SK-N-DZ (cell line): ENCODE measurements at regions not wholly inside any gene's neighbourhood (a gene's known extent, or its start where the extent isn't known, plus 50 kb on each side); places are given as distances from the start of the nearest gene placed in this dataset.

Experiments
- DNase-seq: peaks from one replicate; pipeline ENCODE4 v3.0.0-alpha.2; 2015; ENCODE audit warnings: low spot score

DNA sequence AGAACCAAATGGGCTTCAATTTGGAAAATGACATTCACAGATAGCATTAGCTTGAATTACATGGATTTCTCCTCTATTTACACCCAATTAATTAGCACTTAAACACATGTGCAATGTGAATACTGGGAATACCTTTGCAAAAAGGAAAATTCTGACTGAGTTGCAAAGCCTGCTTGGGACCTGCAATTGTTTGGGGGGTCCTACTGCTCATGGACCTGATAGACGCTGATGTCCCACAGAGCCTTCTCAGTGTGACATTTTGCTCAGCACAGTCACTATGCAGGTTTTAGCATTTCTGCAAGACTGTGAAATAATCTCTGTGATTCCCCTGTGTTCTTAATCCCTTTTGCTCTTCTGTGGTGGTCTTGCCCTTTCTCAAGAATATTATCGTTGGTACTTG lies 101.2 kb upstream of the PGRMC2 start:
- DNase-seq: no peak

DNA sequence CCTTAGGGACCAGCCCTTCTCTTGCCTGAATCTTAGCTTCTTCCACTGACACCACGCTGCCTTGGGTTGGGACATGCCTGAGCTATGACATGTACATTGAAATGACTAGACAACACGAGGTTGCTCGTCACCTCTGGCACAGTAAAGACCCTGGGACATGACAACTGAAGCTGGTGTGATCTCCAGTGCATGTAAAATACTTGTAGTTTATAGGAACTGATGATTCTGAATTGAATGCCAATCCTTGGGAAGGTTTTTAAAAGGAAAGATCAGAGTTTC lies 100.7 kb upstream of the PGRMC2 start:
- no peak for DNase-seq

DNA sequence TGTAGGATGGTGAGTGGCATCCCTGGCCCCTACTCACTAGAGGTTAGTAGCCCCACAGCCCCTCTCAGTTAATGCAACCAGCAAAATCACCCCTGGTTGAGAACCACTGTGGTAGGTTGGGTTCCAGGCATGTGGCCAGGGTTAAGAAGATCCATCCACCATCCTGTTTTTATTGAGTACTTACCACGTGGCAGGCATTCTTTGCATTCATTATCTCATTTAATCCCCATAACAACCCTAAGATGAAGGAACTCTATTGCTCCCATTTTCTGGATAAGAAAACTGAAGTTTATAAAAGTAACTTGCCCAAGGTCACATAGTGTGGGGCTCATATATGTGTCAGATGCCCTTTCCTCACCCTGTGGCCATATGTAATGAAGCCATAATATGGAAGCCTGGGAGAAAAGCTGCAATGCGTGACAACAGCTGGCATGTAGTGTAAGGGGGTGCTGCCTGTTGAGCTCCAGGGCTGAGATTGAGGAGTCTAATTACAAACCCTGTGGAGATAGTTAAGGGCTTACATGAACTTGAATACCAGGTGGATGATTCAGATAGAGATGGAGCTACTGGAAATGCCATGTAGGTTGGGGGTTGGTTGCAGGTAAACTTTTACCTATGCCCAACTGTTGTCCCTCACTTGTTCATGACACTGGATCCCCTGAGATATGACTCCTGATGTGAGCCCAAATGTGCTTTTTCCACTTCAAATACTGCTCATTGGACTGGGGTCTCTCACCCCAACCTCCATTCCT lies 100.2 kb upstream of the PGRMC2 start:
- DNase-seq: no peak

DNA sequence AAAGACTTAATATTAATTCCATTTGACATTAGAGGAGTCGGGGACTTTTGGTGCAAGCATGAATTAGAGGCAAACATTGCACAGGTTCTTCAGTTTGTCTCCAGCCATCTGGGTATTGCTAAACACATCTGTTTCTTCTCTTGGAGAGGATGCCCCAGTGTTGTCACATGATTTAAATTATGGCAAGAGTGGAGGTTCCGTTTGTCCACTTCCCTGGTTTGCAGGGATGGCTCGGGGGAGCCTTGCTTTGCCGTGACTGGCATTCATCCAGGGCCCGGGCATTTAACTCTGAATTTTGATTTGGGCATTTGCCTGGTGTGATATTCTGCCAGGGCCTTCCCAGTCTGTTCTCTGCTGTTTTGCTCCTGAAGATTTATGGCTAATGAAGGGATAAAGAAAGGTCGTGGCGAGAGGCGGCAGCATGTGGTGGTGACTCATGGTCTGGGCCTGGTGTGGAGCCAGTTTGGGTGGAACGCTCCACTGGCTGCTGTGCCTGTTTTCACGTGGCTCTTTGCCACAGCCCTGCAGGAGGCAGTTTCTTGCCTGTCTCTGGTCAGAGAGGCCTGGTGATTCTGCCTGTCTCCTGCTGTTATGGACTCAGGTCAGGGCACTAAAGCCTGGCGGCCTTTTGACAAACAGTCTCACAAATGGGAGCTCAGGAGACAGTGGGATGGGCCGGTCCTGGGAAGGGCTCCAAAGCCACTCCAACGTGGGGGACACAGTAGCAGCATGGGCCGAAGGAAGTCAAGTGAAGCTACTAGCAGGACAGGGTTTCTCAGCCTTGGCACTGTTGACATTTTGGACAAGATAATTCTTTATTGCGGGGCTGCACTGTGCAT lies 99.4 kb upstream of the PGRMC2 start:
- peak; percentile 51 for DNase-seq

DNA sequence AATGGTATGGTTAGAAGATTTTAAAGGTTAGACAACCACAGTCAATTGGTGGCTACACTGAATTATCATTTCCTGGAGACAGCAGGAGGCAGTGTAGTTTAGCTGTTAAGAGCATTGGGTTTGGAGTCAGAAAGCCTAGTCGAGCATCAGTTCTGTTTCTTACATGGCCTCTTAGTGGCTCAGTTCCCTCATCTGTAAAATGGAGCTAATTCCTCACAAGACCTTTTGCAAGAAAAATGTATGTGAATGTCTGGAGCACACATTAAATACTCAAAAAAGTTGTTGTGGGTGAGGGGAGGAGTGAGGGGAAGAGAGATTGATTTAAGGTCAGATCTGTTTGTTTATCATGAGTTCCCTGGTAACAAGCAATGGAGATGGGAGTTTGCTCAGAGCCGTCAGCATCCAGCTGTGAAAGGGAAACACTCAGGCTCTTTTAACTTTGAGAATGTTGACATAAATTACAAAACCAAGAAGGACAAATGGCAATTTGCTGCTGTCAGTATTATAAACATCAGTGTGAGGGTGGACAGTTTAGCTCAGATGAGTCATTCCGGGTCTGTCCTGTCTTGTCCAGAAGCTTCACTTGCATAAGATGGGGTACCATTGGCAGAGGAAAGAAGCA lies 98.2 kb upstream of the PGRMC2 start:
- no peak for DNase-seq

DNA sequence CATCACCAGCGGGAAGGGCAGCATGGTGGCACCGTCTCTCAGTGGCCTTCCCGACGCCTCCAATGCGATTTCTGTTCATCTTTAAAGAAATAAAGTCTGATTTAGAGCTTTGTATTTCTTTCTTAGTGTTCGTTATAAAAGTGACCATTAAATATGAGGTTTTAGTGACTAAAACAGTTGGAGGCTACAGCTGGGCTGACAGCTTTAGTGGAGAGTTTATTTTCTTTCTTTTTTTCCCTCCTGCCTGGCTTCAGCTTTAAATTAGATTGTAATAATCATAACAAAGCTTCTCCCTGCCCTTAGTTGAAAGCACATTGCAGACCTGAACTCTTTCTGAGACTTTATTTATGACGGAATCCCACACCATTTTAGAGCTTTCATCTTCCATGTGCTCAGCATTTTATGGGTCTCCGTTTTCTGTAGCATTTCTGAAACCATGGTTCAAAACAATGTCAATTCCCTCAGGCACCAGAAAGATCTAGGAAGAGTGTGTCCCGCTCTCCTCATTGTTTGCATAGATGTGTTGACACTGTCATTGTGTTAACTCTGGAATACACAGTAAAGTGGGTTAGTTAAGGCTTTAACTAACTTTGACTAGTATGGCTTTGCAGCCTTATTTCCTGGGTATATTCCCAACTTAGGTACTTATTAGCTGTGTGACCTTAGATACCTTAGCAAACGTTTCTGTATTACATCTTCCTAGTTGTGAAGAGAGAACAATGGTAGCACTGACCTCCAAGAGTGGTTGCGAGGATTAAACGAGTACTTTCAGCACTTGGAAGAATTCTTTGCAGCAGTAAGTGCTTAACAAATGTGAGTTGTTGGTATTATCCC lies 97.4 kb upstream of the PGRMC2 start:
- no peak for DNase-seq

DNA sequence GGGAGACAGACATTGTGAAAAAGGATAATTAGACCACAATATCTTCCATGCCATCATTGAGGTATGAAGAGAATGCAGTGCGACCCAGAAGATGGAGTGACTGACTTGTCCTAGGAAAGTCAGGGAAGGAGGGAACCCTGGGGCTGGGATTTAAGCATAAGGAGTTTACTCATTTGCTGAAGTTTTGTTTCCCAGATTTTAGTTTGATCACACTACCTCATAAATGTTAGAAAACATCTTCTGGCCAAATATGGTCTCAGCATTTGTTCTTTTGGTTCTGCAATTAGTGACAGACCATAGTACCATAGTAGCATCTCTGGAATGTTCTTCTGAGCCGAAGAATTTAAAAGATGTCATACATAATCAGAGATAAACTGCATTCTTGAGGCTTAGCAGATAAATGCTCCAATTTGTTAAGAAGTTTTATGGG lies 96.5 kb upstream of the PGRMC2 start:
- no peak for DNase-seq

DNA sequence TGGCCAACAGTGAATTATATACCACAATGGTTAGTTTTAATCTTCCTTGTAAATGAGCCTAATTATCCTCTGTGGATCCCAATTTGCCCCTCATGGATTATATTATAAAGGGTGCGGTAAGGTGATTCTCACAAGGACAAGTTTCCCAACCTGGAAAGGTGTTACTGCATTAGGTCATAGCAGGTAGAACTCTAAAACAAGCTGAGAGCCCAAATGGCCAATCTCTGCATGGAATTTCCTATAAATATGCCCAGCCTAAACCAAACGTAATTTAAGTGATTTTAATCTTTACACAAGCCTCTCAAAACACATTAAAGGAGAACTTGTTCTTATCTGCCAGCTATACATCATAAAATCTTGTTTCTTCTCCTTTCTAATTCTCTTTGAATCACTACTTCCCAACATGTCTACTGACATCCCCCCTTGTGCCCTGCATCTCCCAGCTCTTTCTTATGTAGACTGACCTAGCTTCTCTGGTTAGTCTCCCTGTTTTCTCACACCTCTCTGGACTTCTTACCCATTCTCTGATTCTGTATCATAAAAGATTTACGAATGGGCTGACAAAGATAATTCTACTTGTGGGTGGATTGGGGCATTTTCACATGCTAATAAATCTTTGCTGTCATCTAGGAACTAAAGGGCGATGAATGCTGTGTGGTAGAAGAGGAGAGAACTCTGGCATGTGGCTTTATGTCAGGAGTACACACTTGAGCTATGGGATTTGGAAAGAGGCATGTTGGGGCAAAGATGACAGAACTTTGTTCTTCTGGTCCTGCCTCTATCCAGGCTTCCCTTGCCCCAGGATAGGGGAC lies 94.3 kb upstream of the PGRMC2 start:
- DNase-seq: no peak

DNA sequence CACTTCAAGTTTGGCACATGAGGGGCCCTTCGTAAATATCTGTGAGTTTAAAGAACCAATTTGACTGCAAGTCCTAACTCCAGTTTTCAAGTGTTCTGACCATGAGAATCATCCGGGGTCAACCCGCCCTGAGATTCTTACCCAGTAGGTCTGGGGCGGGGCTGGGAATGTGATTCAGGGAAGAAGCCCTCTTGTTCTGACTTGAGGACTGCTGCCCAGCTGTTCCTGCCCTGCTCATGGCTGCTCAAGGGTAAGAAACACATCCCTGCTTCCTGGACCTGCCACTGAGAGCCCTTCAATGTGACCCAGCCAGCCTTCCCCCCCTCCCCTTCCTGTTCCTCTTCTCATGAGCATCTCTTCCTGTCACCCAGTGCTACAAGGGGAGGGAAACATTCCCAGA lies 92.7 kb upstream of the PGRMC2 start:
- DNase-seq: no peak

DNA sequence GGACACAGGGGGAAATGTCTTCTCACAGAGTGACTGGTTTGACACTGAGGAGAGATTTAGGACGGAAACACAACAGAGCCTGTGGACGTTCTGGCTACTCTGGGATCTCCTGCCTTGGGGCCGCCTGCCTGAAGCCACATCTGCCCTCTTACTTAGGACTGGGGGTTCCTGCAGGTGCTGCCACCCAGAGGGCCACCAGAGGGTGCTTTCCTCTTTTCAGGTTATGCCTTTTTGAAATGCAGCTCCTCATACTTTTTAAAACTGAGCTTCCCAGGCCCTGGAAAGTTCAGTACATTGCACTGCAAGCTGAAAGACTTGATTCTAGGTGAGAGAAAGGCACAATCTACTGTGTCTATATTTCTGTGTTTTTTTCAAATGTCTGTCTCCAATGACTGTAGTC lies 92.2 kb upstream of the PGRMC2 start:
- DNase-seq: no peak

DNA sequence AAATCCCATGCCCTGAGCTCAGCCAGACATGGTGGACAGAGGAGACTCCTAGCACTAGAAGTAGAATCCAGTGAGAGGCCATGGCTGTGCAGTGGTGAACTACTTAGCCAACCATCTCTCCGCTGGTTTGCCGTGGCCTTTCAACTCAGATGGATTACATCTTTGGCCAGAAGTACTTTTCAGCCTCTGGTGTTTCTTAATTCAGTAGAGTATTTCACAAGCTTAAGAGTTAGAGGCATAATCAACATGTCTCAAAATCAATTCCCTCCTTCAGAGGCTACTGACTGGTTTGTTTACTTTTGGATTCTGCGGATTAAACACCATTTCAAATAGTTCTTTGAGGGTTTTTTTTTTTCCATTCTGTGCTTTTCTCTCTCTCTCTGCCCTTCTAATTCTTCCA lies 91.1 kb upstream of the PGRMC2 start:
- DNase-seq: no peak

DNA sequence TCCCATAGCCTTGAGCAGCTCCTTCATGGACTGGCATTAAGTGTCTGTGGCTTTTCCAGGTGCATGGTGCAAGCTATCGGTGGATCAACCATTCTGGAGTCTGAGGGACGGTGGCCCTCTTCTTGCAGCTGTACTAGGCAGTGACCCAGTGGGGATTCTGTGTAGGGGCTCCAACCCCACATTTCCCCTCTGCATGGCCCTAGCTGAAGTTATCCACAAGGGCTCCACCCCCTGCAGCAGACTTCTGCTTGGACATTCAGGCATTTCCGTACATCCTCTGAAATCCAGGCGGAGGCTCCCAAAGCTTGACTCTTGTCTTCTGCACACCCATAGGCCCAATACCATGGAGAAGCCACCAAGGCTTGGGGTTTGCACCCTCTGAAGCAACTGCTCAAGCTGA lies 89.3 kb upstream of the PGRMC2 start:
- DNase-seq: no peak

DNA sequence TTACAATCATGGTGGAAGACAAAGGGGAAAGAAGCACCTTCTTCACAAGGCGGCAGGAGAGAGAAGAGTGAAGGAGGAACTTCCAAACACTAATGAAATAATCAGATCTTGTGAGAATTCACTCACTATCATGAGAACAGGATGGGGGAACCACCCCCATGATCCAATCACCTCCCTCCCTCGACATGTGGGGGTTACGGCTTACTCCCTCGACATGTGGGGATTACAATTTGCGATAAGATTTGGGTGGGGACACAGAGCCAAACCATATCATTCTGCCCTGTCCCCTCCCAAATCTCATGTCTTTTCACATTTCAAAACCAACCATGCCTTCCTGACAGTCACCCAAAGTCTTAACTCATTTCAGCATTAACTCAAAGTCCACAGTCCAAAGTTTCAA lies 88.7 kb upstream of the PGRMC2 start:
- DNase-seq: no peak

DNA sequence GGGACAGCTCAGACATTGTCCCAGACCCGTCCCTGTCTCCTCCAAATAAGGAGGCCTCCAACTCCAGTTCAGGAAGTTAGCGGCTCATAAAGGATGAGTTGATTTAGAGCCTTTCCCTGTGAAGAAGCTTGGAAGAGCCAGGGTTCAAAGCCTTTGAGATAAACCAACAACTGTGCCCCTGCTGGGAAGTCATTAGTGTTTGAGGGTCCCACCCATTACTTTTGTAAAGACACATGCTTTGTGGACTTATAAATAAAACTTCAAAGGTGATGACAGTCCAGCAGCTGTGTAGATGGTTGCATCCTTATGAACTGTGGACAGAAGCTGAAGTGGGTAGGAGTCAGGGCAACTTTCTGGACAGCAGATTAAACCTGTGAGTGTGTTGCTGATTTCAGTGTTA lies 86.0 kb upstream of the PGRMC2 start:
- DNase-seq: no peak

DNA sequence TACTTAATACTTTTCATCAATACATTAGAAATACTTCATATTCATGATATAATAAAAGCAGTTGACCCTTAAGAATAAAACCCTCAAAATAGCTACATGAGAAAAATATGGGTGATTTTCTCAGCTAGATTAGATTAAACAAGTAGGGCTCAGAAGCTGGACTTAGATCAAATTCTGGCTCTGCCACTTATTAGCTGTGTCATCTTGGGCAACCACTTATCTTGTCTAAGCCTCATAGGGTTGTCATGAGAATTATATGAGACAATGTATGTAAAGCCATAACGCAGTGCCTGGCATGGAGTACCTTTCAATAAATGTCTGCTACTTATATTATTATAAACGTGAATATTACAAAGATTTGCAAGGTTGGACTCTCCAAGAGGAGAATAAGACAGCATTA lies 84.3 kb upstream of the PGRMC2 start:
- no peak for DNase-seq

DNA sequence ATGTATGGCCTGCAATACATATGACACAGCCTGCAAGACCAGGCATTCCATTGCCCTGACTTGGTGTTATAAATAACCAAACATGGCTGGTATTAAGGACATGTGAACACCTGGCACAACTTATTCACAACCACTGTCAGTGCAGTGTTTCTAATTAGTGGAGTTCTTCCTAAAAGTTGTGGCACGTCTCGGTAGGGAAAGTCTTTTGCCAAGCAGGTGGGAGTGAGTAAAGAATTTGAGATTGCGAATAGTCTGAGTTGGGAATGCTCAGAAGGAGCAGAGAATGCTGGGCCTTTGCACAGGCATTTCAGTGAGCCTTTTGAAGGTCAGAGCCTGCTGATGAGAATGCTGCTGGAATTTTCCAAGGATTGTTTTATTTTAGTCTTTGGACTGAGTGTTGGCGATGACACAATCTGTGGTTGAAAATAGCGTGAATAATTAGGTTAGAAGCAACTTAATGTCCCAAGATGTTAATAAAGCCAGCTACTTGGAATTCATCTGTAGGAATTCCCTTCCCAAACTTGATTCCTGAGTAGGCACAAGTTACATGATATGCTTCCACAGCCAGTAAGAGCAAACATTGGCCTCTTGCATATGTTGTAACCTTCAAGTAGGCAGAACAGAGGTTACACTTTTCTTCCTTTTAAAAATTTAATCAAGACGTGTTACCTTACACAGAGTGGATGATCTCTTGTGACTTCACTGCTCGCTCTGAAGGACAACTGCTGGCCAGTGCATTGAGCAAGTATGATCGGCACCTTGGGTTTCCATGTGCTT lies 83.6 kb upstream of the PGRMC2 start:
- DNase-seq: no peak

DNA sequence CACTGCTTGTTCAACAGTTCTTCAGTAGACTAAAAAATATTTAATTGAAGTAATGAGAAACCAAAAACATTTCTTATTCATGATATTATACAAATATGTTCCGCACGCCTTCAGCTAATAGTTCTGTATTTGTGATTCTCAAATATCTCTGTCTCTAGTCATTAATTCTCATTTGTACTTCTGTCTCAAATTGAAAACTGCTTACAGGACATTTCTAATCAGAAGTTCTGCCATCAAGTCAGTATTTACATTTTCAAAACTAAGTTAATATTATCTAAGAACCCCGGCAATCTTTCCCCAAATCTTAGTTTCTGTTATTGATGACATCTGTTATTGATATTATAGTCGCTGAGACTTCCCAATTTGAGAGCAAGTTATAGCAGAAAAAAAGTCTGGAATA lies 78.6 kb upstream of the PGRMC2 start:
- DNase-seq: no peak

DNA sequence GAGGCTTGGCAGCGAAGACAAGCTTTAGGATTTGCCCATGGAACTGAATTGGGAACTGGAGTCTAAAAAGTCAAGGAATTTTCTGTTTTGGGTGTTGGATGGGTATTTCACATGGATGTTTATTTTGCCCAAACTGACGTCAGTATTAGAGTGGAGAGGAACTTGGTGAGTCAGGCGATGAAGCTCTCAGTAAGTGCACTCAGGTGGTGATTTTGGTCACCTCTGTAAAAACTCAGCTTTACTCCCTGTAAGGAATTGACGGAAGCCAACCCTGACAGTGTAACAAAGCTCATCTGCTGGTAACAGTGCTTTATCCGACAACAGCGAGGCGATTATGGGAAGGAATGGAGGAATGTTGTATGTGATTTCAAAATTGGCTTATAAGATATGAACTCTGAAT lies 77.0 kb upstream of the PGRMC2 start:
- DNase-seq: no peak

DNA sequence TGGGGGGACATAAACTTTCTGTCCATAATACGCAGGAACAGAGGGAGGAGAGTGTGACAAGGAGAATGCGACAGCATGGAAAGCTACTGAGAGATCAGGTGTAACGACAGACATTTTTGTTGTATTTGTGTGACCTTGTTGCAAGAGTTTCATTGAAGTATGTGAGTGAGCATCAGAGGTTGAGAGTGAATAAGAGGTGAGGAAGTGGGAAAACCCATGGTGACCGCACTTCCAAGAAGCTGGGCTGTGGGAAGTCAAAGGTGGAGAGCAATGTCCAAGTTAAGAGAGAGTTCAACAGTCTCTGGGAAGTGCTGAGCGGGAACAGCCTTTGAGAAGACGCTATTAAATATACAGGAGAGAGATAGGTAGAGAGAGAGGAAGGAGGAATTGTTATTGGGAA lies 76.4 kb upstream of the PGRMC2 start:
- DNase-seq: no peak

DNA sequence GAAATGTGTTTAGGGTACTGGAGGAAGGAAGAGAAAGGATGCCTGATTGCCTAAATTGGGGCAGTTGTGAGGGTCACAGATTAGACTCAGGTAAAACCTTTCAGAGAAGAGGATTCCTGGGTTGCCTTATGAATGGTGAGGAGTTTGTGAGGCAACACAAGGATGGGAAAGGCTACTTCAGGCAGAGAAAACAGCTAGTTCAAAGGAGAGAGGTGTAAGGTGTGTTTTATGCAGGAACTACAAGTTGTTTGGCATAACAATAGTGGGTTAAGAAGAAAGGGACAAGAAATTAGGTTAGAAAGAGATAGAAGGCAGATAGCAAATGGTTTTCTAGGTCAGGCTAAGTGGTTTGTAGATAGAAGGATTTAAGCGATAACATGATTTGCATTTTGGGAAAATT lies 75.1 kb upstream of the PGRMC2 start:
- no peak for DNase-seq
